ENCODE measurements at regions not wholly inside any gene's neighbourhood (a gene's known extent, or its start where the extent isn't known, plus 50 kb on each side); places are given as distances from the start of the nearest gene placed in this dataset.

DNA sequence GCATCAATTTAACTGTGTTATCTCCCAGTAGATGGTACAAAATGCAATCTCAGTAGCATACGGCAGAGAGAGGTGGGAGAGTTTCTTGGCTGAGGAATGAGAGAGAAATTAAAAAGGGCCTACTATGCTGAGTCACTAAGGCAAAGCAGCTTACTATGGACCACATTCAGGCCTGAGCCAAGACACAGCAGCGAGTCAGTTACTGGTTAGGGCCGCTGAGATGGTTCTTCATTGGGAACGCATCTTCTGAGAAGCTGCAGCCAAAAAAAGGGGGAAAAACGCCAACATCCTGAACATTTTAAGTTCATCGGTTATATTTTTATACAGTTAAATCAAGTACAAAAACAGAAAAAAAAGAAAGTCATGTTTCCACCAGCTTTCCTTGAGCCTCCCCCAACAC, 61.1 kb upstream of the BDNF start:
- no peaks in the 10 kb centered on the region for H3K9me3 ChIP-seq
- no peaks in the 10 kb centered on the region for H3K36me3 ChIP-seq (replicated peaks)
- no peaks in the 10 kb centered on the region for H3K27me3 ChIP-seq (ENCODE audit: low read depth)
- in situ Hi-C loops (cut with MboI; ENCODE audit: low sequenced_read_pairs) = no loop called here
- H3K4me1 ChIP-seq = no peaks in the 10 kb centered on the region
- no peak overlapping the region for H3K4me3 ChIP-seq
- DNase-seq (ENCODE audit: low spot score in 2 of 2) = no peak

DNA sequence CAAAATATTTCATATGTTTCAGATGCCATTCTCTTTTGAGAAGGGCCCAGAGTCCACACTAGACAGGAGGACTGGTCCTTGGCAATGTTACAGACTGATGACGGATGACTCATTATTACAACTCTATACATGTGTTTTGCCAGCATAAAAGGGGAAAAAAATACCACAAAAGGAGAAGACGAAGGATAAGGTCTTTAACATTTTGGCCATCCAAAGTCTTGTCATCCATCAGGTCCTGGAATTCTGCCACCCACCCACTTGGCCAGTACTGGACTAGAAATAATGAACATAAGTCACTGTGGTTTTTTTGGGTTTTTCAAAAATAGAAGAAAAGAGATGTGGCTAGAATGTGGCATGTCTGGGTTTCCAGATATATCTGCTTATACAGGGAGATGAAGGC, 57.7 kb upstream of the BDNF start:
- no peaks in the 10 kb centered on the region for H3K4me1 ChIP-seq
- no peak for DNase-seq (ENCODE audit: low spot score in 2 of 2)
- H3K4me3 ChIP-seq = no peak overlapping the region
- H3K27me3 ChIP-seq (ENCODE audit: low read depth) = no peaks in the 10 kb centered on the region
- no peaks in the 10 kb centered on the region for H3K9me3 ChIP-seq
- in situ Hi-C loops (cut with MboI; ENCODE audit: low sequenced_read_pairs) = no loop called here
- H3K36me3 ChIP-seq (replicated peaks) = no peaks in the 10 kb centered on the region

DNA sequence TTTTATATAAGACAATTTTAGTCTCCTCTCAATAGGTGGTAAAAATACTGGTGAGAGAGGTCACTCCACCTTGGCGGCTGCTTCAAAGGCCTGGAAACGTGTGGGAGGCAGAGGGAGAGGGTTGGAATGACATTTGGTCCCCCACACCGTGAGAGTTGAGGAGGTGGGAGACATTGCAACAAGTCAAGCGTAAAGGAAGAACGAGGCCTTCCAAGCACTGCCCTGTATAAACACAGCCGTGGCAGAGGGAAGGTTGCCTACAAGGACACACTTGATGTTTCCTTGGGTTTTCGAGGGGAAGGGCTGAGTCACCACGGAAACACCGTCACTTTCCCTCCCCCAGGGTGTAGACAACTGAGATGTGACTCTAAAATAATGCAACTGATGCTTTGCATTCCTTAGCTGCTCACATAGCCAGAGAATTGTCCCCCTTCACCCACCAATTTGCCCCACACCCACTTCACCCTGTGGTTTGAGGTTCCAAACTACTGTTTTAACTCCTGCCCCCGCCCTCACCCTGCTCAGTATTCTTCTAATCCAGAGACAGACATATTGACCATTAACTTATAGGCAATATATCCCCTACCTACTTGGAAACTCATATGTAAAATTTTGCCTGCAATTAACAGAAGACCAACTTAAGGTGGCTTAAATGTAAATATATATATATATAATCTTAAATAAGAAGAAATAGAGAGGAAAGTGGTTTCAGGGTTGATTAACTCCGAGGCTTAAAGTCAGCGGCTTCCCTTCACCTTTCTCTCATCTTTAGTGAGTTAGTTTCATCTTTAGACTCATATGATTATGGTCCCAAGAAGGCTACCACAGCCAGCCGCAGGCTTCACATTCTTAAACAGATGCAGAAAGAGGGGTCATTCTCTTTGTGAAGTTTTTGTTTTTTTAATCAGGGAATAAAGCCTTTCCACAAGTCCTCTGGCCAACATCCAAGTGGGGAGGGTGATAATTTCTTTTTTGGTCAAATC, 54.1 kb upstream of the BDNF start:
- no peak overlapping the region for H3K4me3 ChIP-seq
- DNase-seq (ENCODE audit: low spot score in 2 of 2) = no peak
- in situ Hi-C loops (cut with MboI; ENCODE audit: low sequenced_read_pairs) = no loop called here
- no peaks in the 10 kb centered on the region for H3K9me3 ChIP-seq
- H3K4me1 ChIP-seq = no peaks in the 10 kb centered on the region
- no peaks in the 10 kb centered on the region for H3K36me3 ChIP-seq (replicated peaks)
- no peaks in the 10 kb centered on the region for H3K27me3 ChIP-seq (ENCODE audit: low read depth)

Data from HAP-1 (cell line).